K562 (cell line): ENCODE measurements at regions not wholly inside any gene's neighbourhood (a gene's known extent, or its start where the extent isn't known, plus 50 kb on each side); places are given as distances from the start of the nearest gene placed in this dataset.

Experiments used
- ATAC-seq: fragments of 200-7000 bp; cut with Tn5 transposase; 3 replicates; pipeline ENCODE4 v1.9.1; 2020; ENCODE audit warnings: moderate library complexity
- BruUV-seq: library from RNA; stranded (reverse); fragments of 400-500 nt; replicated peaks from 2 replicates; lab custom pipeline; 2021; lab: Mats Ljungman, UMichigan
- CTCF ChIA-PET: fragments of 300-600 bp; formaldehyde crosslinking; extraction: SDS; loops from one replicate; lab custom pipeline; 2021; ENCODE audit warnings: low intra/inter-chr PET ratio; lab: Yijun Ruan, JAX
- POLR2A ChIA-PET: fragments of 300-600, 350-650 bp; sonication (Branson Sonifier 250); formaldehyde crosslinking; extraction: SDS; loops from one replicate; lab custom pipeline; 2021; ENCODE audit warnings: antibody characterized with exemption, inconsistent platforms; lab: Yijun Ruan, JAX
- DNase-seq, 4 experiments: peaks; one replicate each; pipeline versions ENCODE4 v3.0.0 to v3.0.0-alpha.2; 2011 to 2018; ENCODE audit warnings: low spot score in 3 of 4, mixed read lengths in 3 of 4; ENCODE audit errors: extremely low read depth in 1 of 4
- FAIRE-seq: peaks from 2 replicates; lab custom pipeline; 2011; peaks lifted over from hg19 to GRCh38; lab: Jason Lieb, UNC
- H2AFZ ChIP-seq: 2 replicates; pipeline ENCODE4 v1.6.0; 2011; ENCODE audit warnings: low read depth, low read length, control low read depth, inconsistent platforms
- H3K27ac ChIP-seq: fragments of 200-600 bp; 3 replicates; pipeline ENCODE4 v1.8.0; 2011; ENCODE audit warnings: low read depth, mild to moderate bottlenecking, control low read depth, inconsistent platforms, low read length, moderate library complexity, mixed read lengths; ENCODE audit errors: extremely low read depth
- H3K27me3 ChIP-seq, 2 experiments: fragments of 300-600 bp in 1 of 2; 2 replicates in 1 of 2; 3 replicates in 1 of 2; pipeline versions ENCODE4 v1.6.0 to v1.8.0; 2011; ENCODE audit warnings: inconsistent platforms in 2 of 2, low read length in 2 of 2, mild to moderate bottlenecking in 1 of 2, mixed read lengths in 1 of 2, moderate library complexity in 1 of 2; ENCODE audit not compliant: control insufficient read depth in 2 of 2, insufficient read depth in 2 of 2
- H3K36me3 ChIP-seq: fragments of 300-600 bp; 3 replicates; pipeline ENCODE4 v1.8.0; 2011; ENCODE audit warnings: mild to moderate bottlenecking, low read length, inconsistent platforms; ENCODE audit not compliant: control insufficient read depth, insufficient read depth
- H3K4me1 ChIP-seq, 2 experiments: fragments of 200-600 bp in 1 of 2; replicated peaks in 1 of 2; 2 replicates in 1 of 2; 3 replicates in 1 of 2; pipeline versions ENCODE4 v1.5.1 to v1.8.0; 2011; ENCODE audit warnings: inconsistent platforms in 2 of 2, low read length in 2 of 2, mild to moderate bottlenecking in 1 of 2, mixed read lengths in 1 of 2, moderate library complexity in 1 of 2; ENCODE audit not compliant: control insufficient read depth in 2 of 2, insufficient read depth in 2 of 2
- H3K4me2 ChIP-seq: 2 replicates; pipeline ENCODE4 v1.6.1; 2011; ENCODE audit warnings: low read length, control low read depth, inconsistent platforms, mixed read lengths; ENCODE audit not compliant: insufficient read depth
- H3K4me3 ChIP-seq: fragments of 200-600 bp; sonication (generic), shearing (Covaris generic); 2 replicates; pipeline ENCODE4 v1.5.1; 2016; ENCODE audit warnings: control low read depth, inconsistent platforms
- H3K79me2 ChIP-seq: fragments of 200-600 bp; 3 replicates; pipeline ENCODE4 v1.8.0; 2011; ENCODE audit warnings: low read length, inconsistent platforms; ENCODE audit not compliant: control insufficient read depth, insufficient read depth
- H3K9ac ChIP-seq, 2 experiments: 2 replicates each; pipeline versions ENCODE4 v1.6.0 to v1.6.1; 2011; ENCODE audit warnings: low read depth in 2 of 2, low read length in 2 of 2, control low read depth in 1 of 2, inconsistent platforms in 1 of 2, mild to moderate bottlenecking in 1 of 2, mixed read lengths in 1 of 2; ENCODE audit not compliant: insufficient read depth in 1 of 2
- H3K9me1 ChIP-seq: one replicate; pipeline ENCODE4 v1.6.0; 2011; ENCODE audit warnings: inconsistent platforms, mild to moderate bottlenecking, low read length, moderate library complexity; ENCODE audit not compliant: control insufficient read depth, insufficient read depth
- H3K9me3 ChIP-seq: replicated peaks from 2 replicates; pipeline ENCODE4 v1.5.1; 2011; ENCODE audit warnings: low read depth, low read length, inconsistent platforms; ENCODE audit not compliant: control insufficient read depth, insufficient read depth
- H4K20me1 ChIP-seq: replicated peaks from 2 replicates; pipeline ENCODE4 v1.6.1; 2011; ENCODE audit warnings: low read length, inconsistent platforms, mixed read lengths; ENCODE audit not compliant: control insufficient read depth, insufficient read depth
- JUNB ChIP-seq: fragments of 450-650 bp; formaldehyde crosslinking; conservative IDR thresholded peaks from 2 replicates; pipeline ENCODE4 v1.4.0; 2020; ENCODE audit warnings: mild to moderate bottlenecking
- PBX2 ChIP-seq, 2 experiments: IDR thresholded peaks in 1 of 2; conservative IDR thresholded peaks in 1 of 2; 2 replicates each; pipeline ENCODE4 v1.6.1; 2016; ENCODE audit warnings: low read depth in 2 of 2, mild to moderate bottlenecking in 1 of 2, missing compliant biosample characterization in 1 of 2, missing genetic modification characterization in 1 of 2, moderate library complexity in 1 of 2
- ZBTB34 ChIP-seq: fragments of 250-450 bp; sonication (Bioruptor Pico); IDR thresholded peaks from 2 replicates; pipeline ENCODE4 v1.8.0; 2021; ENCODE audit warnings: mild to moderate bottlenecking, moderate library complexity
- WGBS: fragments of 100-300 bp; shearing (Covaris generic); methylation state at CpG from one replicate; pipeline ENCODE4 v1.1.6; 2016; ENCODE audit warnings: low coverage, mixed read lengths; ENCODE audit not compliant: insufficient coverage; ENCODE audit errors: missing lambda C conversion rate; 5-methylcytosine and 5-hydroxymethylcytosine counted together
- in situ Hi-C: fragments of 300-500 bp; cut with MboI; formaldehyde crosslinking; loops from 4 replicates; pipeline ENCODE4 v1.15.0; 2018; ENCODE audit warnings: inconsistent platforms, mixed read lengths
- intact Hi-C: fragments of 100-400 bp; cut with micrococcal nuclease; formaldehyde crosslinking; loops from 2 replicates; pipeline ENCODE4 v1.14.2; 2022

GRCh38 chr2:76251342-76251741 is 540.6 kb upstream of the GCFC2 start:
- 8% methylated on average over 2 of the region's 2 CpGs for WGBS
- in situ Hi-C loops (no loop called here), intact Hi-C loops (no loop called here)
- Histone ChIP-seq H3K4me2 (no peak overlapping the region), H4K20me1 (no peaks in the 10 kb centered on the region), H3K9me1 (no peaks in the 10 kb centered on the region), H3K4me1 (no peaks in the 10 kb centered on the region), H2AFZ (no peak overlapping the region), H3K9me3 (no peaks in the 10 kb centered on the region), H3K4me3 (no peak overlapping the region), H3K36me3 (no peaks in the 10 kb centered on the region), H3K9ac (no peak overlapping the region), H3K27ac (no peak overlapping the region), H3K27me3 (no peaks in the 10 kb centered on the region), H3K79me2 (no peaks in the 10 kb centered on the region)
- no TSS peak for BruUV-seq
- no peak for TF ChIP-seq ZBTB34 (CRISPR knock-in tag)
- no peak for TF ChIP-seq PBX2 (CRISPR knock-in tag; IDR thresholded peaks at IDR 0.05; ENCODE audit: low read depth)
- TF ChIP-seq PBX2 (tag; conservative IDR thresholded peaks at IDR 0.05; ENCODE audit: low read depth), result 0 out of 2 replicates have a peak, but pooled peaks have one; percentile 10
- TF ChIP-seq JUNB (CRISPR knock-in tag), result no peak
- ChIA-PET POLR2A (no interaction called here), CTCF (no interaction called here)
- DNase-seq (no peak), ATAC-seq (no peak), FAIRE-seq (no peak)
